Liver (tissue), 3 donors: ENCODE measurements at regions not wholly inside any gene's neighbourhood (a gene's known extent, or its start where the extent isn't known, plus 50 kb on each side); places are given as distances from the start of the nearest gene placed in this dataset.

Experiments used
- FOXA1 ChIP-seq: IDR thresholded peaks from 2 replicates; pipeline ENCODE4 v1.6.1; 2016; ENCODE audit warnings: antibody characterized with exemption
- GABPA ChIP-seq, 2 donors: IDR thresholded peaks in 1 of 2; conservative IDR thresholded peaks in 1 of 2; 2 replicates each; pipeline ENCODE4 v1.6.1; 2016; ENCODE audit warnings: antibody characterized with exemption in 2 of 2, mild to moderate bottlenecking in 1 of 2, moderate library complexity in 1 of 2
- RAD21 ChIP-seq, 2 donors: IDR thresholded peaks; 2 replicates each; pipeline ENCODE4 v1.6.1; 2016; ENCODE audit warnings: antibody characterized with exemption in 2 of 2, mild to moderate bottlenecking in 2 of 2
- TAF1 ChIP-seq: conservative IDR thresholded peaks from 2 replicates; pipeline ENCODE4 v1.6.1; 2016; ENCODE audit warnings: antibody characterized with exemption, mild to moderate bottlenecking
- YY1 ChIP-seq: IDR thresholded peaks from 2 replicates; pipeline ENCODE4 v1.6.1; 2016; ENCODE audit warnings: antibody characterized with exemption, mild to moderate bottlenecking
- TF ChIP-seq, protein P1 (sequence below): fragments of 150-350 bp; IDR thresholded peaks from 2 replicates; pipeline ENCODE4 v1.5.1; 2017; ENCODE audit warnings: improper control_type of control experiment, low read depth, low read length; ENCODE audit not compliant: missing input control
- TF ChIP-seq, protein P2 (sequence below): IDR thresholded peaks from 2 replicates; pipeline ENCODE4 v1.6.1; 2016; ENCODE audit warnings: antibody characterized with exemption, mild to moderate bottlenecking
- donor health status: healthy.
- donor health status: healthy.

DNA sequence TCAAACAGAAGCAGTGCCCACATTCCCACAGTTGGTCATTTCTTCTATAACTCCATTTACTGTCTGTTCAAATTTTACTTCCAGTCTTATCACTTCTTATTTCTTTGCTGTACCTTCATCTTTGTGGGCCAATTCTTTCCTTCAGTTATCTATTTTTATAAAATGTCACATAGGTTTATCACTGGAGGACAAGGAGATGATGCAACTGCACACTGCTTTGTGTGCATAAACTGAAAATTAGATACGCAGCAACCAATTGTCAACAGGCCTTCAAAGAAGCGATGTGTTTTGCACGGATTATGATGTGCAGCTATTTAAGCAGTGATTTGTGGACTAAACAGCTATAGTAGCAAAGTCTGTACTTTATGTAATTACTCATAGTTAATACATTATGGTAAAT lies 726.8 kb upstream of the GCFC2 start:
- TF ChIP-seq YY1 = no peak
- TF ChIP-seq FOXA1 = no peak
- TF ChIP-seq, protein P1, sequence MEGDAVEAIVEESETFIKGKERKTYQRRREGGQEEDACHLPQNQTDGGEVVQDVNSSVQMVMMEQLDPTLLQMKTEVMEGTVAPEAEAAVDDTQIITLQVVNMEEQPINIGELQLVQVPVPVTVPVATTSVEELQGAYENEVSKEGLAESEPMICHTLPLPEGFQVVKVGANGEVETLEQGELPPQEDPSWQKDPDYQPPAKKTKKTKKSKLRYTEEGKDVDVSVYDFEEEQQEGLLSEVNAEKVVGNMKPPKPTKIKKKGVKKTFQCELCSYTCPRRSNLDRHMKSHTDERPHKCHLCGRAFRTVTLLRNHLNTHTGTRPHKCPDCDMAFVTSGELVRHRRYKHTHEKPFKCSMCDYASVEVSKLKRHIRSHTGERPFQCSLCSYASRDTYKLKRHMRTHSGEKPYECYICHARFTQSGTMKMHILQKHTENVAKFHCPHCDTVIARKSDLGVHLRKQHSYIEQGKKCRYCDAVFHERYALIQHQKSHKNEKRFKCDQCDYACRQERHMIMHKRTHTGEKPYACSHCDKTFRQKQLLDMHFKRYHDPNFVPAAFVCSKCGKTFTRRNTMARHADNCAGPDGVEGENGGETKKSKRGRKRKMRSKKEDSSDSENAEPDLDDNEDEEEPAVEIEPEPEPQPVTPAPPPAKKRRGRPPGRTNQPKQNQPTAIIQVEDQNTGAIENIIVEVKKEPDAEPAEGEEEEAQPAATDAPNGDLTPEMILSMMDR = no peak
- no peak for TF ChIP-seq RAD21 (IDR thresholded peaks at IDR 0.05)
- TF ChIP-seq TAF1 = no peak
- no peak for TF ChIP-seq GABPA (IDR thresholded peaks at IDR 0.05 in 1 of 2, conservative IDR thresholded peaks at IDR 0.05 in 1 of 2)
- TF ChIP-seq, protein P2, sequence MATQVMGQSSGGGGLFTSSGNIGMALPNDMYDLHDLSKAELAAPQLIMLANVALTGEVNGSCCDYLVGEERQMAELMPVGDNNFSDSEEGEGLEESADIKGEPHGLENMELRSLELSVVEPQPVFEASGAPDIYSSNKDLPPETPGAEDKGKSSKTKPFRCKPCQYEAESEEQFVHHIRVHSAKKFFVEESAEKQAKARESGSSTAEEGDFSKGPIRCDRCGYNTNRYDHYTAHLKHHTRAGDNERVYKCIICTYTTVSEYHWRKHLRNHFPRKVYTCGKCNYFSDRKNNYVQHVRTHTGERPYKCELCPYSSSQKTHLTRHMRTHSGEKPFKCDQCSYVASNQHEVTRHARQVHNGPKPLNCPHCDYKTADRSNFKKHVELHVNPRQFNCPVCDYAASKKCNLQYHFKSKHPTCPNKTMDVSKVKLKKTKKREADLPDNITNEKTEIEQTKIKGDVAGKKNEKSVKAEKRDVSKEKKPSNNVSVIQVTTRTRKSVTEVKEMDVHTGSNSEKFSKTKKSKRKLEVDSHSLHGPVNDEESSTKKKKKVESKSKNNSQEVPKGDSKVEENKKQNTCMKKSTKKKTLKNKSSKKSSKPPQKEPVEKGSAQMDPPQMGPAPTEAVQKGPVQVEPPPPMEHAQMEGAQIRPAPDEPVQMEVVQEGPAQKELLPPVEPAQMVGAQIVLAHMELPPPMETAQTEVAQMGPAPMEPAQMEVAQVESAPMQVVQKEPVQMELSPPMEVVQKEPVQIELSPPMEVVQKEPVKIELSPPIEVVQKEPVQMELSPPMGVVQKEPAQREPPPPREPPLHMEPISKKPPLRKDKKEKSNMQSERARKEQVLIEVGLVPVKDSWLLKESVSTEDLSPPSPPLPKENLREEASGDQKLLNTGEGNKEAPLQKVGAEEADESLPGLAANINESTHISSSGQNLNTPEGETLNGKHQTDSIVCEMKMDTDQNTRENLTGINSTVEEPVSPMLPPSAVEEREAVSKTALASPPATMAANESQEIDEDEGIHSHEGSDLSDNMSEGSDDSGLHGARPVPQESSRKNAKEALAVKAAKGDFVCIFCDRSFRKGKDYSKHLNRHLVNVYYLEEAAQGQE = no peak
